Natural killer cell treated with Interleukin-12 subunit alpha and Interleukin-12 subunit beta and Interleukin-15 and Interleukin-18, amount 100 ng/mL, for 72 hours (primary cell): ENCODE measurements at regions not wholly inside any gene's neighbourhood (a gene's known extent, or its start where the extent isn't known, plus 50 kb on each side); places are given as distances from the start of the nearest gene placed in this dataset.
A peak's percentile ranks its signal among the peaks of the same experiment; 100 is the strongest.
"Not testable (repeated sequence)": the region's sequence is repeated elsewhere in the genome, so short reads cannot be mapped to it uniquely, and the experiment has no call there.

Experiments used
- ATAC-seq, 2 donors: fragments of 150-1000 bp; cut with Tn5 transposase in 1 of 2; sonication (Bioruptor Pico), chemical (Tn5 transposase) in 1 of 2; 2 replicates each; pipeline ENCODE4 v1.10.0; 2021
- DNase-seq: peaks from one replicate; pipeline ENCODE4 v3.0.0; 2022; ENCODE audit warnings: low spot score
- H3K27ac Mint-ChIP-seq, 2 donors: 1 replicate in 1 of 2; 2 replicates in 1 of 2; pipeline ENCODE4 v1.8.0; 2022; ENCODE audit warnings: mixed read lengths in 2 of 2, mild to moderate bottlenecking in 1 of 2, moderate library complexity in 1 of 2
- H3K27me3 Mint-ChIP-seq, 2 donors: 1 replicate in 1 of 2; 2 replicates in 1 of 2; pipeline ENCODE4 v1.8.0; 2022; ENCODE audit warnings: mixed read lengths in 2 of 2
- H3K36me3 Mint-ChIP-seq: one replicate; pipeline ENCODE4 v1.8.0; 2022; ENCODE audit warnings: mixed read lengths
- H3K4me1 Mint-ChIP-seq, 2 donors: 1 replicate in 1 of 2; 2 replicates in 1 of 2; pipeline ENCODE4 v1.8.0; 2022; ENCODE audit warnings: low read depth in 2 of 2, mixed read lengths in 2 of 2, mild to moderate bottlenecking in 1 of 2
- H3K4me3 Mint-ChIP-seq: one replicate; pipeline ENCODE4 v1.8.0; 2022; ENCODE audit warnings: mixed read lengths
- H3K9me3 Mint-ChIP-seq: 2 replicates; pipeline ENCODE4 v1.8.0; 2022; ENCODE audit warnings: mixed read lengths

DNA sequence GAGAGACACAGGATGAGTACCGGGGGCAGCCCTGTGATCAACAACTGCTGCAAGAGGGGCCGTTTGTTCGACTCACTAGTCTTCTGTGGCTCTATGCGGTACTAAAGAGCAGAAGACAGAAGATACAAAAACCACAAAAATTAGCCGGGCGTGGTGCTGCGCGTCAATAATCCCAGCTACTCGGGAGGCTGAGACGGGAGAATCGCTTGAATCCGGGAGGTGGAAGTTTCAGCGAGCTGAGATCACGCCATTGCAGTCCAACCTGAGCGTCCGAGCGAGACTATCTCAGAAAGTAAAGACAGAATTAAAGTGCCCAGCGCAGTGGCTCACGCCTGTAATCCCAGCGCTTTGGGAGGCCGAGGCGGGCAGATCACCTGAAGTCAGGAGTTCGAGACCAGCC lies 71.0 kb upstream of the RNU2-1 start:
- not testable (repeated sequence) for H3K9me3 Mint-ChIP-seq, H3K27ac Mint-ChIP-seq, H3K36me3 Mint-ChIP-seq, H3K27me3 Mint-ChIP-seq, ATAC-seq, DNase-seq, H3K4me3 Mint-ChIP-seq, H3K4me1 Mint-ChIP-seq

DNA sequence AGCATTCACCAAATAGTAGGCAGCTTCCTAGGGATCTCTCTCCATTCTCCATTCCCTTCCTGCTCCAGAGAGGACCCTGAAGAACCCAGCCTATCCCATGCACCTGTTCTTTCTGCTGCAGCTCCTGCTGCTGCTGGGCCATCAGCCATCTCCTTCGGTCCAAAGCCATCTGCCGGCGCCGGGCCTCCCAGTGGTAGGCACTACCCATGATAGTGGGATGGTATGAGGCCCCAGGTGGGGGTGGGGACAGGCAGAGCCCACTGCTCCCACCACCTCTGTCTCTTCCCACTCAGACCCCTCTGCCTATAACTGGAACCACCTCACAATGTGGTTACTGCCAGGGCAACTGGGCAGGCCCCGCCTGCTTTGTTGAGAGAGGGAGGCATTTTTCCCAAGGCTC lies 69.3 kb upstream of the RNU2-1 start:
- ATAC-seq, H3K9me3 Mint-ChIP-seq, DNase-seq, H3K36me3 Mint-ChIP-seq, H3K4me1 Mint-ChIP-seq, H3K4me3 Mint-ChIP-seq, H3K27ac Mint-ChIP-seq, H3K27me3 Mint-ChIP-seq: not testable (repeated sequence)

DNA sequence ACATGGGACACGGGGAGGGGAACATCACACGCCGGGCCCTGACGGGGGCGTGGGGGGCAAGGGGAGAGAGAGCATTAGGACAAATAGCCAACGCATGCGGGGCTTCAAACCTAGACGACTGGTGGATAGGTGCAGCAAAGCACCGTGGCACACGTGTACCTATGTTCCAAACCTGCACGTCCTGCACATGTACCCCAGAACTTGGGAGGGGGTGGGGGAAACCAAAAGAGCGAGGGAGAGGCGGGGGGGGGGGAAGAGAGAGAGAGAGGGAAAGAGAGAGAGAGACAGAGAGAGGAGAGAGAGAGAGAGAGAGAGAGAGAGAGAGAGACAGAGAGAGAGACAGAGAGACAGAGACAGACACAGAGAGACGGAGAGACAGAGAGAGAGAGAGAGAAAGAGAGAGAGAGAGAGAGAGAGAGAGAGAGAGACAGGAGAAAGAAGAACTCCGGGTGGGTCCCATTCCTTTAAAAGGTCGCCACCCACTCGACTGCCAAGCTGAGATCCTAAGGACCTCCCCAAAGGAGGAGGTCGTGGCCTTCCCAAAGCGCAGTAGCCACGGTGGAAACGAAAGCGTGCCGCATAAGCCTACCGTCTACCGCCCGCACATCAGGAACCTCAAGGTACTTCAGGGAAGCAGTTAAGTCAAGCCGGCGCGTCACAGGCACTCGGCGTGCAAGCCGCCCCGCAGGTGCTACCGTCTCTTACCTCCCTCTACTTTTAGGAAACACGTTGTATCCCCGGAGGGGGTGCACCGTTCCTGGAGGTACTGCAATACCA lies 65.7 kb upstream of the RNU2-1 start:
- DNase-seq, H3K4me1 Mint-ChIP-seq, H3K27ac Mint-ChIP-seq, H3K4me3 Mint-ChIP-seq, H3K9me3 Mint-ChIP-seq, H3K27me3 Mint-ChIP-seq, H3K36me3 Mint-ChIP-seq, ATAC-seq: not testable (repeated sequence)

DNA sequence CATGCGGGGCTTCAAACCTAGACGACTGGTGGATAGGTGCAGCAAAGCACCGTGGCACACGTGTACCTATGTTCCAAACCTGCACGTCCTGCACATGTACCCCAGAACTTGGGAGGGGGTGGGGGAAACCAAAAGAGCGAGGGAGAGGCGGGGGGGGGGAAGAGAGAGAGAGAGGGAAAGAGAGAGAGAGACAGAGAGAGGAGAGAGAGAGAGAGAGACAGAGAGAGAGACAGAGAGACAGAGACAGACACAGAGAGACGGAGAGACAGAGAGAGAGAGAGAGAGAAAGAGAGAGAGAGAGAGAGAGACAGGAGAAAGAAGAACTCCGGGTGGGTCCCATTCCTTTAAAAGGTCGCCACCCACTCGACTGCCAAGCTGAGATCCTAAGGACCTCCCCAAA lies 55.9 kb upstream of the RNU2-1 start:
- not testable (repeated sequence) for H3K9me3 Mint-ChIP-seq, H3K36me3 Mint-ChIP-seq, H3K27me3 Mint-ChIP-seq, H3K27ac Mint-ChIP-seq, H3K4me1 Mint-ChIP-seq, ATAC-seq, DNase-seq, H3K4me3 Mint-ChIP-seq

DNA sequence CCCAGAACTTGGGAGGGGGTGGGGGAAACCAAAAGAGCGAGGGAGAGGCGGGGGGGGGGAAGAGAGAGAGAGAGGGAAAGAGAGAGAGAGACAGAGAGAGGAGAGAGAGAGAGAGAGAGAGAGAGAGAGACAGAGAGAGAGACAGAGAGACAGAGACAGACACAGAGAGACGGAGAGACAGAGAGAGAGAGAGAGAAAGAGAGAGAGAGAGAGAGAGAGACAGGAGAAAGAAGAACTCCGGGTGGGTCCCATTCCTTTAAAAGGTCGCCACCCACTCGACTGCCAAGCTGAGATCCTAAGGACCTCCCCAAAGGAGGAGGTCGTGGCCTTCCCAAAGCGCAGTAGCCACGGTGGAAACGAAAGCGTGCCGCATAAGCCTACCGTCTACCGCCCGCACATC lies 49.8 kb upstream of the RNU2-1 start:
- not testable (repeated sequence) for H3K4me3 Mint-ChIP-seq, H3K27me3 Mint-ChIP-seq

More for the DNA sequence above, 49.8 kb upstream of the RNU2-1 start:
- H3K27ac Mint-ChIP-seq = peak overlapping the region in 1 of 2 donors; percentile 84
- H3K9me3 Mint-ChIP-seq, H3K36me3 Mint-ChIP-seq, H3K4me1 Mint-ChIP-seq, ATAC-seq, DNase-seq: not testable (repeated sequence)
